SKM-1 treated with dmso at 0.1 percent for 144 hours (cell line): ENCODE measurements at regions not wholly inside any gene's neighbourhood (a gene's known extent, or its start where the extent isn't known, plus 50 kb on each side); places are given as distances from the start of the nearest gene placed in this dataset.

Experiments used
- DNase-seq: peaks from one replicate; lab custom pipeline; 2025; ENCODE audit not compliant: unreplicated experiment; lab: John Stamatoyannopoulos, UW

DNA sequence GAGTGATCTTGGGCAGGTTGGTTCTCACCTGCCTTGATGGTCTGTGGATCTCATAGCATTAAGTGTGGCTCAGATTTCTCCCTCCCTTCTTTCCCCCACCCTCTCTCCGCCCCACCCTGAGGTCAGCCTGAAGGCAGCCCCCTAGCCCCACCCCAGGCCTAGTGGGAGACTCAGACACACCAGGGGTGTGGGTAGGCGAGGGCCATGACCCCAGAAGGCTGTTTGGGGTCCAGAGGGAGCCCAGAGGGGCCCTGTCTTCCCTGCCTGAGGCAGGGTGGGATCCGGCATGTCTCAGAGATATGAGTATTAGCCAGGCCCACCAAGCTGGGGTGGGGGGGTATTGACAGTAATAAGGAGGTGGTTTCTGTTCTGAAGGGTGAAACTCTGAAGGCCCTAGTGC is 160.5 kb downstream of the GLI2 start:
- no peak for DNase-seq

DNA sequence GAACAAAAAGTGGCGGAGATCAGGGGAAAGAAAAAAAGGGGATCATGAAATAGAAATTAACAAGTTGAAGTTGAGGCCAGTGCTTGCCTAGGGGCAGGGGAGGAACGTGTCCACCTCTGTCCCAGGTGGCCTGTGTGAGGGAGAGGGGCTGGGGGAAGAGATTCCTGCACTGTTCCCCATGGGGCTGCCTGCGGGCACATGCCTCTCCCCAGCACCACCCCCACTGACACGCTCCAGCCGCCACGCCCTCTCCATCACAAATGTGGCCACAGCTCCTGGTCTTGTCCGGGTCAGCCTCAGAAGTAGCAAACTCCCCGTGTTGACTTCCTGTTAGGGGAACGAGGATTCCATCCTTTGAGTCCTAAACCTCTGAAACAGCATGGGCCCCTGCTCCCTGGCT is 161.2 kb downstream of the GLI2 start:
- no peak for DNase-seq

DNA sequence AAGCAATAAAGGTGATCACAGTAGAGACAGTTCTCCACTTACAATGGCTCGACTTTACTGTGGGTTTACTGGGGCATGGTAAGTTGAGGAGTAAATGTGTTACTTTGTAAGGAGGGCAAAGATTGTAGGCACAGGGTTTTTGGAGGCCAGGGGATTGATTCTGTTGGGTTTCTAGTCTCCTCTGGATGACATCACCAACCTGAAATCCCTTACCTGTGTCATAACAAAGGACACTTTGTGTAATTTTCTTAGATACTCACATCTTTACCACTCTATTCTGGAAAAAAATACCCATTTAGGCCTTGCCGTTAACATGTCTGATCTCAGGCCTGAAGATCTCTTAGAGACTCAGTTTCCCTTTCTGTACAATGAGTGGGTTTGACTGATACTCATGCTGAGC is 161.7 kb downstream of the GLI2 start:
- no peak for DNase-seq

- no peak for DNase-seq
Observed at GRCh38 chr2:120898496-120898895, 162.8 kb downstream of the GLI2 start.

- DNase-seq: peak; percentile 92
Observed at GRCh38 chr2:120898961-120899750, 163.5 kb downstream of the GLI2 start.

- DNase-seq: no peak
Observed at GRCh38 chr2:120899771-120900170, 164.1 kb downstream of the GLI2 start.

- DNase-seq: no peak
Observed at GRCh38 chr2:120901201-120901600, 165.5 kb downstream of the GLI2 start.

- no peak for DNase-seq
Observed at GRCh38 chr2:120902592-120902991, 166.9 kb downstream of the GLI2 start.

- no peak for DNase-seq
Observed at GRCh38 chr2:120904379-120904778, 168.7 kb downstream of the GLI2 start.

GRCh38 chr2:120904830-120905234 is 169.2 kb downstream of the GLI2 start:
- no peak for DNase-seq

- no peak for DNase-seq
Observed at GRCh38 chr2:120905298-120905697, 169.6 kb downstream of the GLI2 start.

DNA sequence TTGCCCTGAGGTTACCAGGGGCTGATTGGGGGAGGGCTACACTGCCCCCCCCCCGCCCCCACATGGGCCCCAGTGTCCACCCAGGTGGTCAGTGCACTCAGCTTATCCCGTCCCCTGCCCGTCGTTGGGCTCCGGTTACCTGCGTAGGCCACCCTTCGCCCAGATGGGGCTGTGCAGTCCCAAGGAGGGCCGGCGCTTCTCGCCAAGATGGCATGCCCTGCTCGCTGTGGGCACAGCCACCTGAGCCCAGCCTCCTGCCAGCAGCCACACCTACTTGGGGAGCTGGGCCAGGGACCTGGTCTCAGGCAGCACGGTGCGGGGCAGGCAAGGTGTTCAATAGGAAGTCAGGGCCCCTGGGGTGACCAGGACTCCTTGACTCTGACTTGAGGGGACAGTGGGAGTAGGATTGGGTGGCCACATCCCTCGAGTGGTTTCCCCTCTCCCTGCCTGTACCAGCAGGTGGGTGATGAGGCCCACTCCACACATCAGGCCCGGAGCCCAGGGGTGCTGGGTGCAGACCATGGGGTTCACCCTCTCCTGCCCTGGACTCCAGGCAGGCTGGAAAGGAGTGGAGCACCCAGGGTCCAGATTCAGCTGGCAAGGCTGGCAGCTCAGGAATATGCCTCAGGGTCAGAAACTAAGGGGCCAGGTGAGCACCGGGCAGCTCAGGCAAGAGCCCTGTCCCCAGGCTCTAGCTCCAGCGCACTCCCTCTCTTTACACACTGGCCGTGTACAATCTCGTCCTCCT is 170.3 kb downstream of the GLI2 start:
- DNase-seq: no peak

- no peak for DNase-seq
Observed at GRCh38 chr2:120906914-120907313, 171.2 kb downstream of the GLI2 start.

DNA sequence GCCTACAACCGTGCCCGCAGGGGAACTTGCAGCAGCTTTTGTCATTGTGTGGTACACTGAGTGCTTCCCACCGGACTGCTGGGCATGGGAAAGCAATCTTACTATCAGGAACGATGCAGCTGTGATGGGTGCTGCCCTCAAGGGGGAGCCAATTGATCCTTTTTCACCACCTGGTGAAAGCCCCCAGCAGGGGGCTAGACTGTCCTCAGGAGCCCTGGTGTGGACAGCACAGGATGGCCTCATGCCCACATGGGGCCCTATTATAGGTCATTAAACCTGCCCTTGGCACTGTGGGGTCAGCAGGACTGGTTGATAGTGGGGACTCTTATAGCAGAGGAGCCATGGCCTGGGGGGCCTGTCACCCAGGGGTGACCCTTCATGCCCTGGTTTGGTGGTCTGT is 172.2 kb downstream of the GLI2 start:
- no peak for DNase-seq

GRCh38 chr2:120908314-120908975 is 172.8 kb downstream of the GLI2 start:
- no peak for DNase-seq

GRCh38 chr2:120909102-120909501 is 173.4 kb downstream of the GLI2 start:
- no peak for DNase-seq

DNA sequence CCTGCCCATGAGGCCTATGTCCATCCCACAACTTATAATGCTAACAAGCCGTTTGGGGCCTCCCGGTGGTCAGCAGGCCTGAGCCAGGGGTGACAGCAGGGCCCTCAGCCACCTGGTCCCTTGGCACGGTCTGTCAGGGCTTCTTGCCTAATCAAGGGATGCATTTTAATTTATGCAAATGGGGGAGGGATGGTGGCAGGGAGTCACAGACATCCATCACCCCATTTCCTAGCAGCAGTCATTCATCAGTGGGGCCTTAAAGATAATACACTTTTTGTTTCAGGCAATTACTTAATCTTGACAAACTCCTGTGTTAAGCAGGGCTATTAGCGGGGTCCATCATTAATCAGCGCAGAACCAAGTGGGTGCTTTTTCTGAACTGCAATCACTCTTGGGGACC is 174.5 kb downstream of the GLI2 start:
- no peak for DNase-seq

DNA sequence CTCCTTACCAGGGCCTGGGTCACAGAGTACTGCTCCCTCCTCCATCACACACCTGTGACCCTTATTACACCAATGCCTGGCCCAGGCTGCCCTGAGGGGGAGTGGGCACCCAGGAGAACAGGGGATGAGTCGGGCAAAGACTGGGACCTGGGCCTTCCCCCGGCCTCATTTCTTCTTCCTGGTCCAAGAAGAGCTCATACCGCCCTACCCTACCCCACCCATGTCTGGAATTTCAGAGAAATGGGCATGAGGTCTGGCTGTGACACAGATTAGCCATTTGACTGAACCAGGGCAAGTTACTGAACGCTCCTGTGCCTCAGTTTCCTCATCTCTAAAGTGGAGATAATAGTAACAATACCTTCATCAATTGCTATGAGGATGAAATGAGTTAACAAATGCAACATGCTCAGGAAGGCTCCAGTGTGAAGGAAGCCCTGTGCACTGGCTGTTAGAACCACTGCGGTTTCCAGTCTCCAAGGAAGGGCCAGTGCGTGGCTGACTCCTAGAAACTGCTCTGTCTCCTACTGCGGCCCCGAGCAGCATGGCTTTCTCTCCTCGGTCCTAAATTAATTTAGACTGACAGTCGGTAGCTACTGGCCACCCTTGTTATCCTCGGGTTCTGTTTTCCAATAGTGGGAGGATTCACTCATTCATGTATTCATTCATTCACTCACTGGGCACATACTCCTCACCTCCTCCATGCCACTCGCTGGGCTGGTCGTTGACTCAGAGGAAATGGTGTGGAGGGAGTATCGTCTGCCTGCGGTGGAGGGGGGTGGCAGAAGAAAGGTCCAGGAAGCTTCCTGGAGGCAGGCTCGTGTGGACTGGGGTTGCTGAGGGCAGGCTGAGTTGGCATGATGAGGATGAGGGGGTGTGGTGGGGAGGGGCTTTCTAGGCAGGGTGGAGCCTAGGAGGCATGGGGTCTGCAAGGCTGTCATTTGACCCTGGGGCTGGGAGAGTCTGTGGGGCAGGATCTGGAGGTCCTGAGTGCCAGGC is 175.6 kb downstream of the GLI2 start:
- DNase-seq: no peak

- DNase-seq: no peak
Observed at GRCh38 chr2:120912101-120912985, 176.7 kb downstream of the GLI2 start.
